C4-2B (cell line): ENCODE measurements at regions not wholly inside any gene's neighbourhood (a gene's known extent, or its start where the extent isn't known, plus 50 kb on each side); places are given as distances from the start of the nearest gene placed in this dataset.

Experiments
- CTCF ChIP-seq: fragments of 450-650 bp; conservative IDR thresholded peaks from 2 replicates; pipeline ENCODE4 v1.5.1; 2017; ENCODE audit warnings: mild to moderate bottlenecking
- ZFX ChIP-seq: fragments of 450-650 bp; IDR thresholded peaks from 2 replicates; pipeline ENCODE4 v1.6.1; 2017

GRCh38 chrX:46169808-46170207 is 375.4 kb downstream of the ZNF674 start:
- TF ChIP-seq CTCF, result no peak
- TF ChIP-seq ZFX, result no peak
